HTR-8/SVneo (cell line): ENCODE measurements at regions not wholly inside any gene's neighbourhood (a gene's known extent, or its start where the extent isn't known, plus 50 kb on each side); places are given as distances from the start of the nearest gene placed in this dataset.
"Not testable (repeated sequence)": the region's sequence is repeated elsewhere in the genome, so short reads cannot be mapped to it uniquely, and the experiment has no call there.

ENCODE experiments used
- DNase-seq: peaks from one replicate; pipeline ENCODE4 v3.0.0; 2011; ENCODE audit warnings: low spot score, mixed read lengths; ENCODE audit not compliant: insufficient read length
- FAIRE-seq: peaks from 2 replicates; lab custom pipeline; 2011; peaks lifted over from hg19 to GRCh38; lab: Jason Lieb, UNC

DNA sequence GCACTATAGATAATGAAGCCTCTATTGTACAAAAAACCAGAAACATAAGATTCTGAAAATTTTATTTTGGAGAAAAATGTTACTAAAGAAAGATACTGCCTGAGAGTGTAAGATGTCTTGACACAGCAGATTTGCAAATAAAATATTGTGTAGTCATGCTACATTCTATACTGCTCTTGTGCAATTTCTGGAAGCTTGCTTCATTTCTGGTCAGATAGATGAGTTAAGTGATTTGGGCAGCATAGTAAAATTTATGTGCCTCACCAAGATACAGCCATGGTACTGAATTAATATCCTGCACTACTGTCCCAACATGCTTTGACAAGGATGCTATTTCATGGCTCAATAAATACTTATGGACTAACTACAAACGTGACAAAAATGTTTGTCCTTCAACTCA, 55.1 kb upstream of the STARD13 start:
- DNase-seq: no peak
- FAIRE-seq: no peak

DNA sequence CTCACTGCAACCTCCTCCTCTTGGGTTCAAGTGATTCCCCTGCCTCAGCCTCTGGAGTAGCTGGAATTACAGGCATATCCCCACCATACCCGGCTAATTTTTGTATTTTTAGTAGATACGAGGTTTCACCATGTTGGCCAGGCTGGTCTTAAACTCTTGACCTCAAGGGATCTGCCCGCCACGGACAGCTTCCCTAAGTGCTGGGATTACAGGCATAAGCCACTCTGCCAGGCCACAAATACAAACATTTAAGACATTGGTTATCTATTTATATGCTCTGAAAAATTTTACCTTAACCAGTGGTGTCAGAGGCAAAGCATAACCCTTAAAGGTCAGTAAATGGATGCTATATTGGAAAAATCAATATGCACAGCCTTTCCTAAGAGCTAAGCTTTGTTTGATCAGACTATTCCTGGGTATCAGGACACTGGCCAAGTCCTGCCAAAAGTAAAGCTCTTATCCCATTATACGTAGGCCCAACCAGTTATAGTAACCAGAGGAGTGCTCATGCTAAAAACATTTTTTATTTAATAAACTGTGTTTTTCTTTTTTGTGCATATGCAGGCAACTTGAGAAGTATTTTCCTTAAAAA, 56.4 kb upstream of the STARD13 start:
- DNase-seq (no peak), FAIRE-seq (no peak)

DNA sequence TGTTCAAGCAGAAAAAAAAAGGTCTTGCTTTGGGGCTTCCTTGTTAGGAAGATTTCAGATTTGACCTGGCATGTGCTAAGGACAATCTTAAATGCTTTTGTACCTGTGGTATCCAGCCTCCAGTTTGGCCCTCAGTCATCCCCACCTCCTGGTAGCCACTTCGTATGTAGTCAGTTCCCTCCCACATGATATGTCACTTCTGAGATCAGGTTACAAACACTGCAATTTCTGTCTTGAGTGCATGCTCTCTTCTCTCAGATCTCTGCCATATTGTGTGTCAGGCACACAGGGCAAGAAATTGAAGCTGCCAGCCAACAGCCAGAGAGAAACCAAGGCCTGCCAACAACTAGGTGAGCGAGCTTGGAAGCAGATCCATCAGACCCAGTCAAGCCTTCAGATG, 60.3 kb upstream of the STARD13 start:
- DNase-seq (no peak), FAIRE-seq (no peak)

DNA sequence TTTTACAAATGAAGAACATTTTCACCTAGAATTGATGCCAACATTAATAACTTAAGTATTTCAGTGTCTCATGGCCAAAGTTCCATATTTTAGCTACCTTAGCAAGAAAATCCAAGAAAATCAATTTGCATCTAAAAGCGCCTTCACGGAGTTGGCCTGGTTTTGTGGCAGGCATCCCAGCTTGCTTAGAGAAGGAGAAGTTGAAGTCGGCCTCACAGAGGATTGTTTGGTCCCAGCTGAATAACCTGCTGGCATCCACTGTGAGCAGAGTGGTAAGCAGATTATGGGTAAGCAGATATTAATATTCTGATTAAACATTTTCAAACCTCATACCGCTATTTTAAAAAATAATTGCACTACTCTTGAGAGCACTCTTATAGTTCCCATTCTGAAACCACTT, 62.3 kb upstream of the STARD13 start:
- DNase-seq: no peak
- FAIRE-seq: no peak

DNA sequence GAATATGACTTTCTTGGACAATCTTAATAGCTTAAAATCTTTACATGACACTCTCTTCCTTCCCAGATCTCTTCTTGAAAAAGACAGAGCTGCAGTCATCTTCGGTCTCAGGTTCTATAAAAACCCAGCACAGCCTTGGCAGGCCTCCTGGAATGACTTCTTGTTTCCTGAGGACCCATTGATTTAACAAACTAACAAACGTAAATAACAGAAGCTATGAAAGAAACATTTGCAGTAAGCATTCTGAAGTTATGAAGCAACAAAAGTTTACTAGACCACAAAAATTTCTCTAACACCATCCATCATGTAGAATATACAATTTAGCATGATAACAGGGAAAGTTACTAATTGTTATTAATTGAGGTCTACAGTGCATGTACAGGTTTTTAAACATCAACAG, 62.8 kb upstream of the STARD13 start:
- FAIRE-seq: no peak
- DNase-seq: peak; percentile 11

DNA sequence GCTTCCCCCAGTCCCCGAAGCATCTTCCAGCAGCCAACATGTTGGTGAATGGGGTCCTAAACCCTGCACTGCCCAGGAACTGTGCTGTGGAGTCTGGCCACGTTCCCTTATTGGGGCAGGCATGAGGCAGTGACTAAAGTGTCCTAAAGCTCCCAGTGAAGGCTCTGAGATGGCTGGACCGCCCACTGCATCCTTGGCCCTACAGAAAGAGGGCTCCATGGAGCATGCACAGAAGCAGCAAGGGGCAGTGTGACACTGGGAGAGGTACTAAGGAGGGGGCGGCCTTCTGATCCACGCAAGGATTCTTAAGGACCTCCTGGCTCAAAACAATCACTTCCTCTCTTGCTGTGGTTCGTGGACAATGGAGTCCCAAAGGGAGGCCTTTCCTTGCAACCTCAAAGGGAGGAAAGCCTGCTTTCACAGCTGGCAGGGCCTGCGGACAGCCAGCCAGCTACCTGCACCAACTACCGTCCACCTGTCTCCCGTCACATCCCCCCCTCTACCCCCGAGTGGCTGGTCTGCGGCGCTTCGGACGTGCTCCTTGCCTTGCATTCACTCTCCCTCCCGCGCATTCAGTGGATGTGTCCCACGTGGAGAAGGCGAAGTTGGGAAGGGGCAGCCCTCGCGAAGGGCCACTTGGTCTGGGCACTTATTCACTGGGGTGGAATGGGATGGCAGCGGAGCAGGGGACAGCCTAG, 63.9 kb upstream of the STARD13 start:
- FAIRE-seq: no peak
- peak; percentile 32 for DNase-seq

DNA sequence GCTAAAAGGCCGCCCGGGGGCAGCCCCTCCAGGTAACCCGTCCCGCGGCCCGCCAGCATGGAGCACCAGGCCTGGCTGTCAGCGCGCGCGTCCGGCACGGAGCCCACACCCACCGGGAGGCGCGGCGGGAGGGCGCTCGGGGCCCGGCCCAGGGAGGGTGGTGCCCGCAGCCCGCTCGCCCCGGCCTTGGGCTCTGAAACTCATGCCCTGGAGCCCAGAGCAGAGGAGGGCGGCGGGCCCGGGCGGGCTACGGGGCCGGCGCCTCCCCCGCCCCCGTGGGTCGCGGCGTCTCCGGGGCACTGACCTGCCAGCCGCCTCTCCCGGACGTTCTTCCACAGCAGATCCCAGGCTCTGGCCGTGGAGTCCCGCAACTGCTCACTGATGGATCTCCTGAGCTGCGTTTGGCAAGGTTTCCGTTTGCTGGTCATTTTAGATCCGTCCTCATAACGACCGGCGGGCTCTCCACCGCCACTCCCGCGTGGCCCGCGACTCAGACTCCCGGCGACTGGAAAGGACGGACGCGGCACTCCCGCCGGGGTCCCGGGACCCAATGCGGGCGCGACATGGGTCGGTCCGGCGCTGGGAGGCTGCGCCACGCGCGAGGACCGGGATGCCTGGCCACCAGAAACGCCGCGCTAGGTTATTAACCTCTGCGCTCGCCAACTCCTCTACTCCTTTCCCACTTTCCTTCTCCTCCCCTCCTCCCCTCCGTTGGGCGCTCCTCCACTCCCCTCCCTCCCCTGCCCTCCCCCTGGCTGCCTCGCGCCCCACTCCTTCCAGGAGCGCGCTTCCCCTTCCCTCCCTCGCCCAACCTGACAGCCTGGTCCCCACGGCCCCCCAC, 64.7 kb upstream of the STARD13 start:
- peak; percentile 19 for DNase-seq
- no peak for FAIRE-seq

DNA sequence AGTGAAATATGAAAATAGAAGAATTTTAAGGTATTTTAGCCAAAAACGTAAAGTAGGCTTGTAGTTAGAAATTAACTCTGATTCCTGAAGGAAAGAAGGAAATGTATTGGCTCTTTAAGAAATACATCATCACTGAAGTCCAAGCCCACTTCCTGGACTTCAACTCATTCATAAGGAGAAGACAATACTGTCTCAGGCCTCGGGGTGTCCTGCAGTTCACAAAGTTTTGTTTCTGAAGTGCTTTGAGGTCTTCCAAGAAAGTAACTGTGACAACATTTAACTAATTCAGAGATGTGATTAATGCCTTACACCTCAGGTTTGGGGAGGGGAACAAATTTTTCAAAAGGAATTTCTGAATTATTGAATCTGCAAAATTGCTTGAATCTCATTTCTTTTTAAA, 65.8 kb upstream of the STARD13 start:
- FAIRE-seq (no peak), DNase-seq (peak; percentile 49)

DNA sequence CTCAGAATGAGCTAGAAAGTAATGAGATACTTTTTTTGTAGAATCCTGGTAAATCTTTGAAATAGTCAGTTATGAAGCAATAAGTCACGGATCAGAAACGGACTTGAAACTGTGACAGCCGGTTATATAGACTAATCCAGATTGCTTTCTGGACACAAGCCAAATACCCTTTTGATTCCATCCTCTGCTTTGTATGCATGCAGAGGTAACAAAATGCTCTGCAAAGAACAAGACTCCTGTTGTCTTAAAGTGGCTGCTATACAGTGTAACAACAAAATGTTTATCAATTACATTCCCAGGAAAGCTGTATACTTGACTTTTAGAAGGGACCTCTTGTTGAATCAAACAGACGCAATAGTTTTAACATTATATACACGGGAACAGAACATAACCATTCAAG, 66.5 kb upstream of the STARD13 start:
- DNase-seq (no peak), FAIRE-seq (no peak)

DNA sequence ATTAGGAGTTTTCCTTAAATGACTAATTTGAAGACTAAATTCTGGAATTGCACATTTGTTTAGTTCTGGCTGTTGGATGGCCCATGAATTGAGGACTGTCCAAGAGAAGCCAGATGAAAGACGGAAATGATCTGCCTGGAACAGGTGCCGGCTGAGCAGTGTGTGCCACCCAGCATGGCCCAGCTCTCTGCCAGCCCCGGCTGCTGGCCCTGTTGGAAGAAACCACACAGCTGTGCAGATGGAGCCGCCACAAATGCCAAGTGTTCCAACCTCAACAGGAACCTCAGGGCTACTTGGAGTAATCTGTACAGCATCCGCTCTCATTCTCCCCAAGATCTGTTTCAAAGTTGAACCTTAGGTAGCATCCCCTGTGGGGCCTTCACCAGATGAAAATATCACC, 67.0 kb upstream of the STARD13 start:
- DNase-seq (no peak), FAIRE-seq (no peak)

DNA sequence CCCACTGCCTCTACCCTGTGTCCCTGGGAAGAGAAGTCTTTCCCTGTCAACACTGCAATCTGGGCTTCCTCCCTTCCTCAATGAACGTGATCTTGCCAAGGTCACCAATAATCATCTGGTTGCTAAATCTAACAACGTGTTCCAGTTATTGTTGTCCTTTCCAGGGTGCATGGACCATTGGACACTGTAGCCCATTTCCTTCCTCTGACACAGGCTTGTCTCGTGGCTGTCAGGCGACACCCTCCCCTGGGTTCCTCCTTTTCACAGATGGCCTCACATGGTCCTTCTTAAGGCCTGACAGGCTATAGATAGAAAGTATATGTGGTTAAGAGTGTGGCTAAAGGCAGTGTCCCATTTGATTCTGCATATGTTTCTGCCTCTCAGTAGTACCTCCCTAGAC, 67.7 kb upstream of the STARD13 start:
- no peak for DNase-seq
- no peak for FAIRE-seq

DNA sequence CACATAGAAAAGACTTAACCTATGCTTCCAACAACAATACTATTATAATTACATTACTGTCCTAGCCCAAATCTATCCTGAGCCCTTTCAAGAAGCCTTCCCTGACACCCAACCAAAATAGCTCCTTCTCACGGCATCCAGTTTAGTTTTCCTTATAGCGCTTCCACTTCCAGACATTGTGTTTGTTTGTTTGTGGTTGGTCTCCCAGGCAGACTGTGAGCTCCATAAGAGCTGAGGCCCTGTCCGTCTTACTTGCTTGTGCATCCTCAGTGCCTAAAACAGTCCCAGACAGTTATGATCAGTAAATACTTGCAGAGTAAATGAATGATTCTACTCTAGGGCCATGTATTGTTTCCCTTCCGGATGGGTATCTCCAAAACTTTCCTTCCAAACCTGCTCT, 68.1 kb upstream of the STARD13 start:
- FAIRE-seq: no peak
- DNase-seq: no peak

DNA sequence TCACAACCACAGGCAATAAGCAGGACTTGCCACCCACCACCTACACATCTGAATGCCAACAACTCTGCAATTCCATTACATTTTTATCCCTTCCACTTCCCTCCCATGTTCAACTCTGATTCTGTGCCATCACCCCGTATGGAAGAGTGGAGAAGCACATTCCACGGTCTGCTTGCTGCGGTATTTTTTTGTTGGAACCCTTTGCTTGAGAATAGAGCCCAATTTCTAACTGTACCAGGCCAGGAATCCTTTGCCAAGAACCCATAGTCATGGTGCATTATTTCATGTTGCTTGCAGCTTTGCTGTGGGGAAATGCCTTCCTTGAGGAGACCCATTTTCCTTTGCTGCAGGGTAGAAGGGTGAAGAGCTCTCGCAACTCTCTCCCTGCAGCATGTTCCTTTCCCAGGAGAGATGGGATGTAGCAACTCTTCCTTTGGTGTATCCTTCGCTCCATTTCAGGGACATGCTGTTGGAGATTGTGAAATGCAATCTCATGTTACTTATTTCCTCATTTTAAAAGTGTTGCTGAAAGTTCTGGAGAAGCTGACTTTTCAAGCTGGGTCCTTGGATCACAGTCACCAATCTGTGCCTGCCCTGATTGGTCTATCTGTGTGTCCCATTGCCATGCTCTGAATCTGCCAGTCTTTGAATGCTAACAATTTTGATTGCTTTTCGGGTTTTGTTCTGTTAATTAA, 69.8 kb upstream of the STARD13 start:
- no peak for DNase-seq
- FAIRE-seq: no peak

DNA sequence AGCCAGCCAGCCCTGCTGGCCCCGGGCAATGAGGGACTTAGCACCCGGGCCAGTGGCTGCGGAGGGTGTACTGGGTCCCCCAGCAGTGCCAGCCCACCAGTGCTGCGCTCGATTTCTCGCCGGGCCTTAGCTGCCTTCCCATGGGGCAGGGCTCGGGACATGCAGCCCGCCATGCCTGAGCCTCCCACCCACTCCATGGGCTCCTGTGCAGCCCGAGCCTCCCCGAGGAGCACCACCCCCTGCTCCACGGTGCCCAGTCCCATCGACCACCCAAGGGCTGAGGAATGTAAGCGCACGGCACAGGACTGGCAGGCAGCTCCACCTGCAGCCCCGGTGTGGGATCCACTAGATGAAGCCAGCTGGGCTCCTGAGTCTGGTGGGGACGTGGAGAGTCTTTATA, 72.5 kb upstream of the STARD13 start:
- not testable (repeated sequence) for FAIRE-seq, DNase-seq

DNA sequence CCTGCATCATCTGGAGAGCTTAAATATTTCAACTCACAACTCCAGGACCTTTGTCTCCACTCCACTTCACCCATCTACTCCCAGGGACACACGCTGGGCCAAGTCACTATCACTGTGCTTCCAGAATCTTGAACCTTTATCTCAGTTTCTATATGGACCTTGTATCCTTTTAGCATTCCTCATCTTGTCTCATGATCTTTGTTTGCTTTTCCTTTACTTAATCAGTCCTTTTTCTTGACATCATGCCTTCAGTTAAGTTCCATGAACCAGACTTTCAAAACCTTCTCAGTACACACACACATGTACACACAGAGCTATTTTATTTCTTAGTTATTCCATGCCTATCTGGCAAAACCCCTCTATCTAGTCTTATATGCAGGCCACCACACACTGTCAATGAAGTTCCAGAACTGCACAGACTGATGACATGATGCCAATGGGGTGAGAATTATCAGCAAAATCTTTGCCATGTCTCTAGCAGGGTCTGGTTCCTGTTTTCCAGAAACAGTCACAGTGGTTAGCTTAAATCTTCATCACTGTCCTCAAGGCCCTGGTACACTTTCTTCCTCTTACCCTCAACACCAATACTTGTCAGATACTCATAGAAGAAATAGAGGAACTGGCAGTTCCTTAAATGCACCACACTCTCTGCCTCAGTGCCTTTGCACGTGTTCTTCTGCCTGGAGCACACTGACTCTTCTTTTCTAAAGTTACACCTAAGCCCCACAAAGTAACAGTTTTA, 77.6 kb upstream of the STARD13 start:
- no peak for FAIRE-seq
- no peak for DNase-seq

DNA sequence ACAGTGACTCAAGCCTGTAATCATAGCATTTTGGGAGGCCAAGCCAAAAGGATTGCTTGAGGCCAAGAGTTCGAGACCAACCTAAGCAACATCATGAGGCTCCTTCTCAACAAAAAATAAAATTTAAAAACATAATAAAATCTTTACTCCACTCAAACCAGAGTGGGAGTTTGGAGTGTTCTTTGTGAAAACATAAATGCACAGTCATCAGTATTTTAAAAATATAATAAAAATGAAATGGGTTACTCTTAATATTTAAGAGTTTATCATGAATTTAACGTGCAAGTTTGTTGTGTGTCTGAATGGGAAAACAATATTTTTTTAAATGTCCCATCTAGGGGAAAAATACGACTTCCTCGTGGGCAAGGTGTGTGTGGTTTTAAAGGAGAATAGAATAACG, 78.6 kb upstream of the STARD13 start:
- FAIRE-seq (no peak), DNase-seq (no peak)

DNA sequence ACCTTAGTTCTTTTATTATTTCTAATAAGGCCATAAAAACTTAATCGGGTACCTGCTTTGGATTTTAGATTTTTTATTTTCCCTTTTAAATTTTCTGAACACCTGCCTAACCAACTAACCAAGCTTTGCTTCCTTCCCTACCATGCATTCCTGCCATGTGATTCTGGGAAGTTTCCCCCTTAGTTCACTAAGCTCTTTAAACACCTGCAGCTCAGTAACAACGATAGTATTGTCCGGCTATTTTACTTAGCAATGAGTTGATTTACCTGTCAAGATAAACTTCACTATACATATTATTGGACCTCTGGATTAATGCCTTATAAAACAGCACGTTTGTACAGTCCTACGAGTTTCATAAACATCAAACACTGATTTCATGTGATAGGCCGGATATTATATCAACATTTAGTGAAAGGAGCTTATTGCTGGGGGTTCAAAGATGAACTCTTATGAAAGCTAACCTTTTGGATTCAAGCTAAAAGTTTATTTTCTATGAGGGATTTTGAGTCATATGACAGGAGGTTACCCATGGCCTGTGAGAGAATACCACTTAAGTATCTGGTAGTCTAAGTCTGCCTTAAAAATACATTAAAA, 81.0 kb upstream of the STARD13 start:
- no peak for FAIRE-seq

DNA sequence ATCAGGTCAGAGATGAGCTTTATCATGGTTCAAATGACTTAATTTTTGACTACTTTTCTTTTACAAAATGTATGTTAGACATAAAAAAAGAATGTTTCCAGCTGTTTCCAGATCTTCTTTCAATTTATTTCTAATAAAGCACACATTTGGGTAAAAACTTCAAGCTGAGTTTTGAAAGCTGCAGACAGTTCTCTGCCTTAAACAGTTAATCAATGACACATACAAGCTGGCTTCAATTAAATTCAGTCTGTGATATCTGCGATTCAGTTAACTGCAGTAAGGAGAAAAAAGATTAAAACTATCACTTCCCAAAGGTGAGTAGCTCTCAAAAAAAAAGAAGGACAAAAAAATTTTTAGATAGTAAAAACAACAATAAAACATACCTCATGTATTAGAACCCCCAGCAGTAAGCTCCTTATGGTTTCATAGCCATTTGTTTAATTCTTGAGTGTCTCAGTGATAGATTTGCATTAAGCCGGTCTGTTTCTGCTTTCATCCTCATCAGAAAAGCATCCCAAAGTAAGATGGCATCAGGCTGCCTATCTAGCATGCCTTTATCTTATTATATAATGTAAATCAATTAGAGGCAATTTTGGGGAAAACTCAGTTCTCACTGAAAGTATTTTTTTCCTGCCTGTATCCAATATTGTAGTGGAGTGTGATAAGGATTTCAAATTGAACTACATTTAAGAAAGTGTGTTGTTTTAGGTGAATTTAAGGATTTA, 81.8 kb upstream of the STARD13 start:
- no peak for DNase-seq
- no peak for FAIRE-seq

More for the DNA sequence above, 81.0 kb upstream of the STARD13 start:
- DNase-seq: no peak

DNA sequence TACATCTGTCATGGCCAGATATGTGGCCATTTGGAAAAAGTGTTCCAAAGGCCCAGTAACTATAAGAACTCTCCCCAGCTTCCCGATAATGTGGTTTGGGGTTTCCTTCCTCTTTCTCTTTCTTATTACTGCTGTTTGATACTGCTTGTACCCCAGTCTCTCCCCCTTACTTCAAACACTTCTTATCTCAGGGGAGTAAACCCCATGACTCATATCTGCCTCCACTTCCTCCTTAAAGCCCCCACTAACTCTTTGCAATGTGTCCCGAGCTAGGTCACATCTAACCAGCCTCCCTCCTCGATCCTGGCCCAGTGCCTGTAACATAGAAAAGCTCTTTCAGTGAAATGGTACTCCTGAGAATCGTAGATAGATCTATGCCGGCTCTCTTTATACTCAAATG, 82.4 kb upstream of the STARD13 start:
- DNase-seq: no peak

More for the DNA sequence above, 82.4 kb upstream of the STARD13 start:
- no peak for FAIRE-seq
